HG03442 (cell line): ENCODE measurements at regions not wholly inside any gene's neighbourhood (a gene's known extent, or its start where the extent isn't known, plus 50 kb on each side); places are given as distances from the start of the nearest gene placed in this dataset.

ENCODE experiments used
- ATAC-seq: cut with Tn5 transposase; IDR thresholded peaks from one replicate; pipeline ENCODE4 v1.9.1; 2021; ENCODE audit warnings: mild to moderate bottlenecking, moderate library complexity; ENCODE audit not compliant: unreplicated experiment

GRCh38 chr11:113531083-113531482, 55.9 kb upstream of the DRD2 start:
- no peak for ATAC-seq

- ATAC-seq: no peak
Measured at GRCh38 chr11:113529606-113530005, 54.4 kb upstream of the DRD2 start.

DNA sequence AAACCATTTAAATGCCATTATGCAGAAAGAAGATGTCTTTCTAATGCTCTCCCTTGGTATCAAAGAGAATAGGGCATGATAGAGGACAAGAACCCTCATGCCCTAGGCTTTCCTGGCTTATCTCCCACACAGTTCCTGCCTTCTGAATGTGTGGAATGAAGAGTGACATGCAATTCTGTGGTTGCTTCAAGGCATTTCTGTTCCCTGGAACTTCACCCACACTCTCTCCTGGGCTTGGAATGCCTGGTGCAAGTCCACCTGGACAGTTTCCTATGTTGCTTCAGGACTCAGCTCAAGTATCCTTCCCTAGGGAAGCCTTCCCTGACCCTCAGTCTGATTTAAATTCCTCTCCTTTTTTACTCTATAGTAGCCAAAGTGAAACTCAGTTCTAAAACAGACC, 53.8 kb upstream of the DRD2 start:
- ATAC-seq: no peak

DNA sequence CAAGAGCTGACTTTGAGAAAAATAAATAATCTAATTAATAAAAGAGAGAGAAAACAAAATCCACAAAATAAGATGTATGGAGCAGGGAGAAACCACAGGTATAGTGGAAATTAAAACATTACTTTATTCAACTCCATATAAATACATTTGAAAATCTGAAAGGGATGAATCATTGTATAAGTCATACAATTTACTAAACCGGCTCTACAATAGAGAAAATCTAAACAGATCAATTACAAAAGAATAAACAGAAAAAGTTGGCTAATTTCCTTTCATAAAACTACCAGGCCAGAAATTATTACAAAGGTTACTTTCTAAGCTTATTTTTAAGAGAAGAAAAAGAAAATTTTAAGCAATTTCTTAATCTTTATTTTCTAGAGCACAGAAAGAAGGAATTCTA, 51.3 kb upstream of the DRD2 start:
- no peak for ATAC-seq
